ENCODE measurements at regions not wholly inside any gene's neighbourhood (a gene's known extent, or its start where the extent isn't known, plus 50 kb on each side); places are given as distances from the start of the nearest gene placed in this dataset.

GRCh38 chr9:108786322-108786721, 69.5 kb downstream of the ACTL7B start:
- TF ChIP-seq CTCF (IDR thresholded peaks at IDR 0.05) (no peak), POLR2A (IDR thresholded peaks at IDR 0.05) (no peak)

All from adrenal gland (tissue), 5 donors.